Activated T-cell treated with anti-CD3 and anti-CD28 coated beads, Interleukin-2, amount 50 U/mL, for 1 hour (primary cell): ENCODE measurements at regions not wholly inside any gene's neighbourhood (a gene's known extent, or its start where the extent isn't known, plus 50 kb on each side); places are given as distances from the start of the nearest gene placed in this dataset.
"Not testable (repeated sequence)": the region's sequence is repeated elsewhere in the genome, so short reads cannot be mapped to it uniquely, and the experiment has no call there.

ENCODE experiments used
- DNase-seq: peaks from one replicate; pipeline ENCODE4 v3.0.0-alpha.2; 2020

DNA sequence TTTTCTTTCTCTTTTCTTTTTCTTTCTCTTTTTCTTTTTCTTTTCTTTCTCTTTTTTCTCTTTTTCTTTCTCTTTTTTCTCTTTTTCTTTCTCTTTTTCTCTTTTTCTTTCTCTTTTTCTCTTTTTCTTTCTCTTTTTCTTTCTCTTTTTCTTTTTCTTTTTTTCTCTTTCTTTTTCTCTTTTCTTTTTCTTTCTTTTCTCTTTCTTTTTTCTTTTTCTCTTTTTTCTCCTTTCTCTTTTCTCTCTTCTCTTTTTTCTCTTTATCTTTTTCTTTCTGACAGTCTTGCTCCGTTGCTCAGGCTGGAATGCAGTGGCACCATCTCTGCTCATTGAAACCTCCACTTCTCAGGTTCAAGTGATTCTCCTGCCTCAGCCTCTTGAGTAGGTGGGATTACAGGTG, 335.7 kb downstream of the SQOR start:
- no peak for DNase-seq

DNA sequence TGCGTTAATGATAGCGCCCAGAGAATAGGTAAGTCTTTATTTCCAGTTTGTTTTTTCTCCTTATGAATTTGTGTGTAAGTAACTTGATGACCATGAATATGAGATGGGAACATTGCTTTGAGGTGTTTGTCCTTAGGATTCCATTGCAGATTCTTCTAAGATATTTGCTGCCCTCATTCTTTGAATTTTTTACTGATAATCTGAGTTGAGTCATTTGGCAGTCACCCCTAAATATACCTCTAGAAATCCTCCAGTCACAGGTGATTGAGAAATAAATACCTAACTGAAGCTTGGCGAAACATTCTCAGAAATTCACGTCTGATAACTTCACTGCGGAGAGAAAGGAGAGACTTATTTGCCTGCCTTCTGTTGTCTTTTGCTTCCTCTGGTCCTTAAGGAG, 345.5 kb downstream of the SQOR start:
- no peak for DNase-seq

GRCh38 chr15:45981625-45982024, 346.8 kb downstream of the SQOR start:
- DNase-seq: no peak

DNA sequence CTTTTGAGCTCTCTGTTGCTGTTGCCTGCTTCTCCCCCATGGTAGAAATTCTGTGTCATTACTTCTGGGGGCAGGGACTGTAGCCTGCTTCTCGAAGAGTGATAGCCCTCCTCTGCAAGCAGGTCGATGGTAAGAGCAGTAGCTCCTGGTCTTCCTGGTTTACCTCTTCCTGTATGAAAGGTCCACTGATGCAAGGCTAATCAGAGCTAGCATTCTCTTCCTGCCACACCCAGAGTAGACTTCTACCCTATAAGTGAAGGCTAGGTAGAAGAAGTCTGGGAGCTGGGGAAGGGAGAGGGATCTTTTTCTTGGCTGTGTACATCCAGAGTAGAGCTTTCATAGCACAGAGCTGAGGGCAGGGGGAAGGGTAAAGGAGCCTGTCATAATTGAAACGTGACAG, 357.0 kb downstream of the SQOR start:
- no peak for DNase-seq

DNA sequence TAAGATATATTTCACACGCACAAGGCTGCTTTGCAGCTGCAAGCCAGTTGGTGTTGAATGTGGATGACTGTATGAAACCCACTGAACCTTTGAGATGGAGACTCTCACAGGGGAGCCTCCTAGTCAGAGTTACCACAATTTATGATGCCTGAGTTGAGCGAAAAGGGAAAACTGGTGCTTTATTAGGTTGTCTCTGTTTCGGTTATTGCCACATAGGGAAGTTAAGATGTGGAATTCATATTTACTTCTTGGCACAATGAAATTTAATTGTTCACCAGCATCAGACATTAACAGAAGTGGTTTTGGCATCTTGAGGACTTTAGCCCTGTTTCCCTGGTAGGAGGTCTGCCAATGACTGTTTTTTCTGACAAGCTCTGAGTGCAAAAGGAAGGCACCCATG, 358.2 kb downstream of the SQOR start:
- DNase-seq: no peak

- no peak for DNase-seq
These were observed 358.7 kb downstream of the SQOR start for GRCh38 chr15:45993508-45993907.

GRCh38 chr15:45995800-45996199, 361.0 kb downstream of the SQOR start:
- no peak for DNase-seq

DNA sequence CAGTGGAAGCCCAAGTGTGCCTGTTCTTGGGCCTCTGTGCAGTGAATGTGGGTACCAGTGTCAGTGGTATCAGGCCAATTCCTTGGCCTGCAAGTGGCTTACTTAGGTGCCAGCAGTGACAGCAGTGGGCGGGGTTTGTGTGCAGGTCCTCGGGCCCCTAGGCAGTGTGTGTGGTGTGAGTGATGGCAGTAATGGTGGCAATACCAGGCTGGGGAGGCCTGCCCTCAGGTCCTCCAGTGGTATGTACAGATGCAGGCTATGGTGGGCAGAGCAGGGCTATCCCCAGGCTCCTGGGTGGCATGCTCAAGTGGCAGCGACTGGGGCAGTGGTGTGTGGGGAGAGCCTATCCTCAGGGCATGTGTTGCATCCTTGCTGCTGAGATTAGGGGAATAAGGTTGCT, 379.7 kb downstream of the SQOR start:
- DNase-seq: no peak

- no peak for DNase-seq
These were observed 399.9 kb downstream of the SQOR start for GRCh38 chr15:46034755-46035154.

DNA sequence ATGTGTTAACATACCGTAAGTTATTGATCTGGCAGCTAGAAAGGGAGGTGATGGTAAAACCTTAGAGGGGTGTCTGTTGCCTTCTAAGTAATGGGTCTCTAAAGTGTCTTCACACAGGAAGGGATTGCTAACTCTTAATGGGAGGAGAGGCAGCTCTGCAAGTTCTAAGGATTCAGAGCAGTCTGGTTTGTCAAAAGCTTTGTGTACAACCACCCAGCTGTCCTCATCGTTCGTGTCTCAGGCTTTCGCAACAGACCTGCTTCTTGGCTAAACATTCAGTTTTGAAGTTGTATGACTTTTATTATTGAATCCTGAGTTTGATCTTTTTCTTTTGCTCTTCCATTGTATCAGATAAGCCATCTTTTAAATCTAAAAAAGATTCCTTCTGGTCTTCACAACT, 404.9 kb downstream of the SQOR start:
- DNase-seq: no peak

DNA sequence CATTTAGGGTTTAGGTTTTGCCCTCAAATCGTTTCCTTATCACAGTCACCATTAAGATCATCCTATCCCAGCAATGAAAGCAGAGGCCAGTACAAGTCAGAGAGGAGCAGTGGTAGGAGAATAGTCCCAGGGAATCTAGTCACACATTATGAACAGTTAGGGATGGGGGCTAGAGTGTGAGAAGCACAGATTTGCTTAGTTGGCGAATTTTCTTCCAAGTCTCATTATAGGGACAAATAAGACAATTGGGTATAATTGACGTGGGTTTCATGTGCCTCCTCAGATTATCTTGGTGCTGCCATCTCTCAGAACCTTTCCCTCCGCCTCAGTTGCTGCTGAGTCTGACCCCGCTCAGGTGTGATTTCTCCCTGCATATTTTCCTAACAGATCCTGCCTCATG, 407.1 kb downstream of the SQOR start:
- DNase-seq: no peak

DNA sequence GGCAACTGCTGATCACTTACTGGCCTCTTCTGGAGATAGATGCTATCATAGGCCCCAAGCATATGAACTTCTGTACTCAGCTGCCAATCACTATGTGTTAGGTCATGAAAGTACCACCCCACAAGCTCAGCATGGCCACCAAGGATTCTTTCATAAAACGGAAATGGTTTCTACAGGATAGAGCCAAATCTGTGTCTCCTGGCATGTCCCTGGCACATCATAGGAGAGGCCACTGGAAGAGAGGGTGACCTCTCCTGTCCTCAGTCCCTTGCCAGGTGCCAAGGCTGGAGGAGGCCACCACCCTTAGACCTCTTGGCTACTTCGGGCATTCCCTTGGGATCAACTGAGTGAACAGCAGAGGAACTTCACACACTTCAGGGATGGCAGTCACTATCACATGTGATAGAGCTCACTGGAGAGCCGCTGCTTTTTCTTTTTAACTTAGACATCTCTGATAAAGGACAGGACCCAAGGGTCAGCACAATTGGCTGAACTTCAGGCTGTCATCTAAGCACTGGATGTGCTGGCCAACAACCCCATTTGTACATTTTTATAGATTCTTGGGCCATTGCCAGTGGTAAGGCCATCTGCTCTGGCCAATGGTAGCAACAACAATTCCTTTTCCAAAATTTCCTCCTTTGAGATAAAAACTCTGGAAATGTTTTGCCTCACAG, 425.2 kb downstream of the SQOR start:
- no peak for DNase-seq

DNA sequence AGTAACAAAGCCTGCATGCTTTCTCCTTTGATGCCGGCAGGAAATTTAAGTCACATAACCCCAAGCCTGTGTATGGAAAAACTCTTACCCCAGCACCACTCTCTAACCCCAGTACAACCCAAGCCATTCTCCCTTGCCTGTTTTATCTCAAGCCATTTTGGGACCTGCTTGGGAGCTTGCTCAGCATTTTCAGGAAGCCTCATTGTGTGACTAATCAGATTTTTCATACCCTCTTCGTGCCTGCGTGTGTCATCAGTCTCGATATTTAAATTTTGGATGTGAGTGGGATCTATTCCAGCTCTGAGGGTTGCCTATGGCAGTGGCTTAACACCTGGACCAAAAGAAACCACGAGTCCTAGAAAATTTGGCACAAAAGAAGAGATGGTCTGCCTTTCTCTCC, 426.2 kb downstream of the SQOR start:
- no peak for DNase-seq

DNA sequence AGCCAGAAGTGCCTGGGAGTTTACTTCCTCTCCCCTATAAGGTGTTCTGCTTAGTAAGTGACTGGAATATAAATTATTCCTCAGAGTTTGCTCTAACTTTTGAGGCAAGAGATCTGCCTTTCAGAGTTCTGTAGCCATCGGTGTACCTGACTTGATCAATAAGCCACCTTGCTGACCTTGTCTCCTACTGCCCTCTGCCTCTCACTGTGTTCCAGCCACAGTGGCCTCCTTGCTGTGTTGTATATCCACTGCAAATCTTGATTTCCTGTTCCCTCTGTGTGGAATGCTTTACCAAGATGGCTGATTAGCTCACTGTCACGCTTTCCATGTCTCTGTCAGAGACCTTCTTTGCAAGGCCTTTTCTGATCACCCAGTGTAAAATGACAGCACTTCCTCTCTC, 442.4 kb downstream of the SQOR start:
- no peak for DNase-seq

DNA sequence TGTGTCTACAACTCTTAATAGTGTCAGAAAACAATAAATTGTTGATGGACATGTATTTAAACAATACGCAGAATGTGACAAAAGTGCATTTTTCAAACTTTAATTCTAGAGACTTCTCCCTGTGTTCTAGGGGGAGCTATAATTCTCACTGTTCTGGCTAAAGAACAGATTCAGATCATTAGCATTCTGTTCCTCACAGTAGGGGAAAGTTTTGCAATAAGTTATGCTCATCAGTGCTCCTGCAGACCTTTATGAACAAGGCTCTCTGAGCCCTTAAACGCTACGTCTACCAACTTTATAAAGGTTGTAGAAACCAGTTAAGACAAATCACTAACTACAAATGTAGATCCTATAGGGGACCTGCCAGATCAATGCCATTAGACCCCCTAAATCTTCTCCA, 444.2 kb downstream of the SQOR start:
- DNase-seq: no peak

GRCh38 chr15:46080016-46080415, 445.2 kb downstream of the SQOR start:
- no peak for DNase-seq

DNA sequence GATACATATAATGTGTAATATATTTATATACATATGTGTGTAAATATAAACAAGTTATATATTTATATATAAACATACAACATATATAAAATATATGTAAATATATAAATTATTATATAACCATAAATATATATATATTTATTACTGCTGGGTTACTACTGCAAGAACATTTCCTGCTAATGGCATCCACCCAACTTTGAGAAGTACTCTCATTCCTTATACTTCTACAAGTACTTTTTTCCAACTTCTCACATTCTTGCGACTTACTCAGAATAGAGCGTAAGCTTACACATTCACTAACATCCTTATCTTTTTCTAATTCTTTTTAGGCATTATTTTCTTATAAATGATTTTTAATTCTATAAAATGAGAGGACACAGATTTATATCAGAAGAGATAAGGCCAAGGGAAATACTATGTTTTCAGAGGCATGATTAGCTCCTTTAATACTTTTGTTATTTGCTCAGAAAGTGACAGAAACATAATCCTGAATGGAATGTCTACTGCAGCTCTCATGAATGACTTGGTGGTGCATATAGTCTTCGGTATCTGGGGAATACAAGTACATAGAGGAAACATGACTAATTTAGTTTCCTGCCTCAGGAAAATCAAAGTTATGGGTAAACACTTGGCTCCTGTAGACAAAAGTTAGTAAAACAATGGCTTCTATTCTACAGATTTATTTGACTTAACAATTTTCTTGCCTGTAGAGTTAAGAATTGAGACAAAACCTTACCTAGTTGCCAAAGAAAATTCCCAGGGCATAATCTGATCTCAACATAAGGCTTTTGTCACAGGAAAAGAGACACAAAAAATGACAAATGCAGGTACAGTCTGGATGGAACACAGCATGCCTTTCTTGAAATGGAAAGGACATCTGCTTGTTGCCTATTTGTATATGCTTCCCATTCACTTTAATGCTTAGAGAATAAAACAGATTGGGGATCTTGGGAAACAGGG, 453.9 kb downstream of the SQOR start:
- no peak for DNase-seq

GRCh38 chr15:46089467-46089935, 454.7 kb downstream of the SQOR start:
- no peak for DNase-seq

DNA sequence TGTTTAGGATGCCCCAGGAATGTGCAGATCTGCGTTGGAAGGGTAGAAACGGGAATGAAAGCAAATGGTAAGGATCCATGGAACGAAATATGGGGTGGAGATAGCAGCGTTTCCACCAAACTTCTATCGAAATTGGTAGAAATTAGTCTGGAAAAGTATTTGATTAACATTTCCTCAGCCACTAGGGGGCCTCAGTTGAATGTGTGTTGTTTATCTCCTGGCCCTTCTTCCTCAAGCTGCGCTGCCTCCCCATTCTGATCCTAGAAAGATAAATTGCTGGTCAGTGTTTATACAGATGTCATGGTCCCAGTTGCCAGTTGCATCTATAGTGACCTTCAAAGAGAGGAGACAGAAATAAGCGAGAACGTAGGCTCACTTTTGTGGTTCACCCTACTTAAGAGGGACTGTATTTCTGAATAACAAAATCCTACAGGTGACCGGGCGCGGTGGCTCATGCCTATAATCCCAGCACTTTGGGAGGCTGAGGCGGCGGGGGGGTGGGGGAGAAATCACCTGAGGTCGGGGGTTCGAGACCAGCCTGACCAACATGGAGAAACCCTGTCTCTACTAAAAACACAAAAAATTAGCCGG, 457.1 kb downstream of the SQOR start:
- DNase-seq: no peak

DNA sequence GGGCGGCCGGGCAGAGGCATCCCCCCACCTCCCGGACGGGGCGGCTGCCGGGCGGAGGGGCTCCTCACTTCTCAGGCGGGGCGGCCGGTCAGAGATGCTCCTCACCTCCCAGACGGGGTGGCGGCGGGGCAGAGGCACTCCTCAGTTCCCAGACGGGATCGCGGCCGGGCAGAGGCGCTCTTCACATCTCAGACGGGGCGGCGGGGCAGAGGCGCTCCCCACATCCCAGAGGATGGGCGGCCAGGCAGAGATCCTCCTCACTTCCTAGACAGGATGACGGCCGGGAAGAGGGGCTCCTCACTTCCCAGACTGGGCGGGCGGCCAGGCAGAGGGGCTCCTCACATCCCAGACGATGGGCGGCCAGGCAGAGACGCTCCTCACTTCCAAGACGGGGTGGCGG, 463.2 kb downstream of the SQOR start:
- DNase-seq: not testable (repeated sequence)

- DNase-seq: no peak
These were observed 475.9 kb downstream of the SQOR start for GRCh38 chr15:46110755-46111154.

- DNase-seq: no peak
These were observed 476.9 kb downstream of the SQOR start for GRCh38 chr15:46111730-46112129.

- no peak for DNase-seq
These were observed 482.2 kb downstream of the SQOR start for GRCh38 chr15:46117071-46117470.

GRCh38 chr15:46120713-46121112, 485.9 kb downstream of the SQOR start:
- no peak for DNase-seq
